Choroid plexus epithelial cell (primary cell): ENCODE measurements at regions not wholly inside any gene's neighbourhood (a gene's known extent, or its start where the extent isn't known, plus 50 kb on each side); places are given as distances from the start of the nearest gene placed in this dataset.

ENCODE experiments used
- DNase-seq: peaks from one replicate; pipeline ENCODE4 v3.0.0-alpha.2; 2010; ENCODE audit warnings: low read depth
- H3K4me3 ChIP-seq: 2 replicates; pipeline ENCODE4 v1.5.1; 2011; ENCODE audit warnings: low read depth, mild to moderate bottlenecking, control low read depth, low read length, moderate library complexity
- TF ChIP-seq, protein P1 (sequence below): conservative IDR thresholded peaks from 2 replicates; pipeline ENCODE4 v1.5.1; 2011; ENCODE audit warnings: low read depth, mild to moderate bottlenecking, control low read depth, inconsistent platforms, low read length, moderate library complexity

GRCh38 chr1:204803607-204804006, 67.1 kb upstream of the NFASC start:
- TF ChIP-seq, protein P1, sequence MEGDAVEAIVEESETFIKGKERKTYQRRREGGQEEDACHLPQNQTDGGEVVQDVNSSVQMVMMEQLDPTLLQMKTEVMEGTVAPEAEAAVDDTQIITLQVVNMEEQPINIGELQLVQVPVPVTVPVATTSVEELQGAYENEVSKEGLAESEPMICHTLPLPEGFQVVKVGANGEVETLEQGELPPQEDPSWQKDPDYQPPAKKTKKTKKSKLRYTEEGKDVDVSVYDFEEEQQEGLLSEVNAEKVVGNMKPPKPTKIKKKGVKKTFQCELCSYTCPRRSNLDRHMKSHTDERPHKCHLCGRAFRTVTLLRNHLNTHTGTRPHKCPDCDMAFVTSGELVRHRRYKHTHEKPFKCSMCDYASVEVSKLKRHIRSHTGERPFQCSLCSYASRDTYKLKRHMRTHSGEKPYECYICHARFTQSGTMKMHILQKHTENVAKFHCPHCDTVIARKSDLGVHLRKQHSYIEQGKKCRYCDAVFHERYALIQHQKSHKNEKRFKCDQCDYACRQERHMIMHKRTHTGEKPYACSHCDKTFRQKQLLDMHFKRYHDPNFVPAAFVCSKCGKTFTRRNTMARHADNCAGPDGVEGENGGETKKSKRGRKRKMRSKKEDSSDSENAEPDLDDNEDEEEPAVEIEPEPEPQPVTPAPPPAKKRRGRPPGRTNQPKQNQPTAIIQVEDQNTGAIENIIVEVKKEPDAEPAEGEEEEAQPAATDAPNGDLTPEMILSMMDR, result no peak
- no peak for DNase-seq
- no peak overlapping the region for H3K4me3 ChIP-seq

- peak overlapping the region; percentile 48 for H3K4me3 ChIP-seq
- TF ChIP-seq, protein P1, result peak; percentile 78
- peak; percentile 78 for DNase-seq
Measured at GRCh38 chr1:204806943-204807687, 63.5 kb upstream of the NFASC start.

DNA sequence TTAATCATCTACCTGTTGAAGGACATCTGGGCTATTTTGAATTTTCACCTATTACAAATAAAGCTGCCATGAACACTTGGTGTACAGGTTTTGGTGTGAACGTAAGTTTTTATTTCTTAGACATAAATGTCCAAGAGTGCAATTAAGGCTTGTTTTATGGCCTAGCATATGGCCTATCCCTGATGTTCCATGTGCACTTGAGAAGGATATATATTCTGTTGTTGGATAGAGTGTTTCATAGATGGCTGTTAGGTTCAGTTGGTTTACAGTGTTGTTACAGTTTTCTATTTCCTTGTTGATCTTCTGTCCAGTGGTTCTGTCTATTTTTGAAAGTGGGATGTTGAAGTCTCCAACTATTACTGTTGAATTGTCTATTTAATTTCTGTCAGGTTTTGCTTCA, 61.2 kb upstream of the NFASC start:
- TF ChIP-seq, protein P1, result no peak
- H3K4me3 ChIP-seq, result no peak overlapping the region
- no peak for DNase-seq

DNA sequence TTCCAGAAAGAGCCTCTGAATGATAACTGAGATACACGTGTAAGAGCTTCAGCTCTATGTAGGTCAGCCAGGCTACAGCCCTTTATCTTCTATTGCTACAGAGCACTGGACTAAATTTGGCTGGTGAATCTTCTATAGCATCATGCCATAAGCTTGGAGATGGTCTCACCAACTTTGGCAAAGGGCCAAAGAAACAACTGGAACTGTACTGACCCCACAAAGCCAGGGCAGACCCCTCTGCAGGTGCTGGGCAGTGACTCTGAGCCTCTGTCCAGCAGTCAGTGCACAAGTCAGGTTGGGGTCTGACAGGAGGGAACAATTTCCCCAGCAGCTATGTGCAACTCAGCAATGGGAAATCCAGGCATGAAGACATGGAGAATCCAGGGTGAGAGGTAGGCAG, 57.8 kb upstream of the NFASC start:
- TF ChIP-seq, protein P1, result no peak
- H3K4me3 ChIP-seq, result no peak overlapping the region
- no peak for DNase-seq

DNA sequence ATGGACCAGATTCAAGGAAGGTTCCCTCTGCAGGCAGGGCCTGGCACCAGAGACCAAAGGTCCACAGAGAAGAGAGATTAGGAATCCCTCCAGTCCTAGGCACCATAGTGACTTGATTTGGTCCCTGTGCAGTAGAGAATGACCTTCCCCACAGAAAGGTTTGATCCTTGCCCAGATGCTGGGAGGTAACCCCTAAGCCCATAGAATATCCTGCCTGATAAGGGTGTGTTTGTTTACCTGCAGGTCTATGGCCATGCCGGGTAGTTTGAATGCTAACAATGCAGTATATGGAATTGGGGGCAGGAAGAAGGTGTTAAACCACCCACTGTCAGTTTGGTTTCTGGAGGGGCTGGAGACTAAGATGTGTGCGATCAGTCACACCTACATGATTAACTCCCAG, 57.1 kb upstream of the NFASC start:
- TF ChIP-seq, protein P1, result no peak
- DNase-seq, result no peak
- no peak overlapping the region for H3K4me3 ChIP-seq

- TF ChIP-seq, protein P1, result no peak
- H3K4me3 ChIP-seq, result no peak overlapping the region
- DNase-seq, result no peak
Measured at GRCh38 chr1:204814166-204814884, 56.3 kb upstream of the NFASC start.

DNA sequence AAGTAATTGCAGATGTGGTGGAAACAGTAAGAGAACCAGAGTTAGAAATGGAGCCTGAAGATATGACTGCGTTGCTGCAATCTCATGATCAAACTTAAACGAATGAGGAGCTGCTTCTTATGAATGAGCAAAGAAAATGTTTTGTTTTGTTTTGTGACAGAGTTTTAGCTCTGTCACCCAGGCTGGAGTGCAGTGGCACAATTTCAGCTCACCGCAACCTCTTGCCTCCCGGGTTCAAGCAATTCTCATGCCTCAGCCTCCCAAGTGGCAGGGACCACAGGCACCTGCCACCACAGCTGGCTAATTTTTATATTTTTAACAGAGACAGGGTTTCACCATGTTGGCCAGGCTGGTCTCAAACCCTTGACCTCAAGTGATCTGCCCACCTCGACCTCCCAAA, 53.3 kb upstream of the NFASC start:
- no peak overlapping the region for H3K4me3 ChIP-seq
- DNase-seq, result no peak
- TF ChIP-seq, protein P1, result no peak
